Neural crest cell (in vitro differentiated cells): ENCODE measurements at regions not wholly inside any gene's neighbourhood (a gene's known extent, or its start where the extent isn't known, plus 50 kb on each side); places are given as distances from the start of the nearest gene placed in this dataset.

Experiments used
- DNase-seq: peaks from one replicate; pipeline ENCODE4 v3.0.0; 2021; ENCODE audit warnings: low read depth, mixed read lengths, low spot score
- H3K27ac Mint-ChIP-seq: one replicate; pipeline ENCODE4 v1.8.0; 2021; ENCODE audit warnings: mild to moderate bottlenecking, mixed read lengths; ENCODE audit not compliant: unreplicated experiment
- H3K27me3 Mint-ChIP-seq: 2 replicates; pipeline ENCODE4 v1.8.0; 2021; ENCODE audit warnings: low read depth, mild to moderate bottlenecking, mixed read lengths
- H3K36me3 Mint-ChIP-seq: 2 replicates; pipeline ENCODE4 v1.8.0; 2021; ENCODE audit warnings: low read depth, mild to moderate bottlenecking, mixed read lengths
- H3K4me1 Mint-ChIP-seq: 2 replicates; pipeline ENCODE4 v1.8.0; 2021; ENCODE audit warnings: mixed read lengths
- H3K4me3 Mint-ChIP-seq: one replicate; pipeline ENCODE4 v1.8.0; 2021; ENCODE audit warnings: mild to moderate bottlenecking, mixed read lengths
- H3K9me3 Mint-ChIP-seq: 2 replicates; pipeline ENCODE4 v1.8.0; 2021; ENCODE audit warnings: mixed read lengths
- CTCF ChIP-seq: fragments of 200-600 bp; sonication (generic); conservative IDR thresholded peaks from 2 replicates; pipeline ENCODE4 v1.5.0; 2021; ENCODE audit warnings: antibody characterized with exemption, mild to moderate bottlenecking

GRCh38 chr6:62479697-62480220, 193.7 kb upstream of the KHDRBS2 start:
- H3K36me3 Mint-ChIP-seq, result no peaks in the 10 kb centered on the region
- DNase-seq, result no peak
- no peaks in the 10 kb centered on the region for H3K4me1 Mint-ChIP-seq
- no peaks in the 10 kb centered on the region for H3K27me3 Mint-ChIP-seq
- H3K4me3 Mint-ChIP-seq, result no peak overlapping the region
- no peak for TF ChIP-seq CTCF
- no peaks in the 10 kb centered on the region for H3K9me3 Mint-ChIP-seq
- H3K27ac Mint-ChIP-seq, result no peak overlapping the region

GRCh38 chr6:62474793-62475192, 188.8 kb upstream of the KHDRBS2 start:
- no peaks in the 10 kb centered on the region for H3K36me3 Mint-ChIP-seq
- no peaks in the 10 kb centered on the region for H3K4me1 Mint-ChIP-seq
- no peak overlapping the region for H3K27ac Mint-ChIP-seq
- DNase-seq, result no peak
- H3K9me3 Mint-ChIP-seq, result no peaks in the 10 kb centered on the region
- no peak overlapping the region for H3K4me3 Mint-ChIP-seq
- no peak for TF ChIP-seq CTCF
- H3K27me3 Mint-ChIP-seq, result no peaks in the 10 kb centered on the region

- DNase-seq, result no peak
- H3K4me3 Mint-ChIP-seq, result no peak overlapping the region
- no peak for TF ChIP-seq CTCF
- H3K27me3 Mint-ChIP-seq, result no peaks in the 10 kb centered on the region
- H3K27ac Mint-ChIP-seq, result no peak overlapping the region
- no peaks in the 10 kb centered on the region for H3K9me3 Mint-ChIP-seq
- no peaks in the 10 kb centered on the region for H3K36me3 Mint-ChIP-seq
- no peaks in the 10 kb centered on the region for H3K4me1 Mint-ChIP-seq
These were observed 180.6 kb upstream of the KHDRBS2 start for GRCh38 chr6:62466607-62467006.

GRCh38 chr6:62465206-62465605, 179.2 kb upstream of the KHDRBS2 start:
- Mint-ChIP-seq H3K9me3 (no peaks in the 10 kb centered on the region), H3K4me3 (no peak overlapping the region), H3K4me1 (no peaks in the 10 kb centered on the region), H3K27me3 (no peaks in the 10 kb centered on the region), H3K27ac (no peak overlapping the region), H3K36me3 (no peaks in the 10 kb centered on the region)
- DNase-seq, result no peak
- TF ChIP-seq CTCF, result no peak

GRCh38 chr6:62452586-62452985, 166.6 kb upstream of the KHDRBS2 start:
- DNase-seq, result no peak
- Mint-ChIP-seq H3K9me3 (peaks cover 2% of the 10 kb centered on the region), H3K36me3 (no peaks in the 10 kb centered on the region), H3K27me3 (no peaks in the 10 kb centered on the region), H3K27ac (no peak overlapping the region), H3K4me3 (no peak overlapping the region), H3K4me1 (peaks cover 5% of the 10 kb centered on the region)
- TF ChIP-seq CTCF, result no peak
